ENCODE measurements at regions not wholly inside any gene's neighbourhood (a gene's known extent, or its start where the extent isn't known, plus 50 kb on each side); places are given as distances from the start of the nearest gene placed in this dataset.

- TF ChIP-seq GABPA (IDR thresholded peaks at IDR 0.05; ENCODE audit: borderline replicate concordance, insufficient read depth, low read length), result no peak
- H2AK5ac ChIP-seq (ENCODE audit: low read depth, low read length), result no peak overlapping the region
- CTCF ChIA-PET (ENCODE audit: partially characterized antibody), result interaction anchor here (2.1 kb wide), 1 partner anchor 17 kb away, joined by 4 read pairs; no protein-coding TSS in a partner anchor
- no peak overlapping the region for H4K91ac ChIP-seq (replicated peaks; ENCODE audit: insufficient read length, low read length)
- H3K4me1 ChIP-seq (replicated peaks in 1 of 4; ENCODE audit: control insufficient read depth in 3 of 4, insufficient read depth in 4 of 4, low read length in 3 of 4), result no peaks in the 10 kb centered on the region
- H2BK20ac ChIP-seq (ENCODE audit: low read length), result no peak overlapping the region
- no peaks in the 10 kb centered on the region for H3K23me2 ChIP-seq (ENCODE audit: low read depth, low read length)
- H4K5ac ChIP-seq (ENCODE audit: insufficient read length, low read depth, low read length), result no peak overlapping the region
- 100% methylated on average over 1 of the region's 1 CpG; no CpG with 5 or more reads in 1 of the 2 experiments for WGBS, 2 experiments (ENCODE audit: extremely low coverage in 1 of 2, insufficient coverage in 1 of 2, insufficient read length in 1 of 2, insufficient replicate concordance in 2 of 2, low coverage in 1 of 2, low lambda C conversion rate in 2 of 2, missing lambda C conversion rate in 1 of 2)
- no peak overlapping the region for H3K4ac ChIP-seq (replicated peaks; ENCODE audit: insufficient read length, low read depth, low read length)
- H3K4me2 ChIP-seq (ENCODE audit: insufficient read depth in 1 of 2, low read depth in 2 of 2, low read length in 2 of 2), result no peak overlapping the region
- no peaks in the 10 kb centered on the region for H3K9me3 ChIP-seq (ENCODE audit: insufficient read depth in 2 of 2, low read depth in 1 of 2, low read length in 1 of 2)
- no peak overlapping the region for H3K18ac ChIP-seq (ENCODE audit: extremely low read depth, low read length)
- no peak for DNase-seq (ENCODE audit: low read depth in 1 of 2, low spot score in 2 of 2)
- no peak overlapping the region for H2BK15ac ChIP-seq (ENCODE audit: low read length)
- no peak overlapping the region for H3K9ac ChIP-seq (replicated peaks in 1 of 4; ENCODE audit: extremely low read depth in 1 of 4, low read depth in 3 of 4, low read length in 3 of 4)
- H2BK12ac ChIP-seq (ENCODE audit: low read depth, low read length), result no peak overlapping the region
- 0 out of 2 replicates have a peak overlapping the region, but pooled peaks have one; percentile 26 for H2AFZ ChIP-seq (ENCODE audit: low read length)
- FAIRE-seq, result no peak
- no peak overlapping the region for H2BK120ac ChIP-seq (replicated peaks; ENCODE audit: low read depth, low read length)
- no peaks in the 10 kb centered on the region for H3K79me2 ChIP-seq (ENCODE audit: control insufficient read depth in 1 of 2, insufficient read depth in 2 of 2, low read length in 2 of 2)
- no peaks in the 10 kb centered on the region for H3K36me3 ChIP-seq (ENCODE audit: control insufficient read depth in 2 of 4, insufficient read depth in 4 of 4, low read length in 3 of 4)
- H3K27ac ChIP-seq (ENCODE audit: low read depth, low read length), result no peak overlapping the region
- no peak overlapping the region for H4K8ac ChIP-seq (ENCODE audit: extremely low read depth, insufficient read depth, low read length)
- no peak overlapping the region for H3K14ac ChIP-seq (ENCODE audit: insufficient read length)
- no peak overlapping the region for H3K23ac ChIP-seq (ENCODE audit: insufficient read length)
- POLR2A ChIA-PET (ENCODE audit: partially characterized antibody), result no interaction called here
- H2BK5ac ChIP-seq (ENCODE audit: low read depth, low read length), result no peak overlapping the region
- H3K27me3 ChIP-seq (replicated peaks in 1 of 4; ENCODE audit: control insufficient read depth in 3 of 4, extremely low read depth in 1 of 4, insufficient read depth in 3 of 4, low read length in 3 of 4), result no peaks in the 10 kb centered on the region
- H3K56ac ChIP-seq (replicated peaks; ENCODE audit: insufficient read length, low read depth, low read length), result no peak overlapping the region
- H3K79me1 ChIP-seq (ENCODE audit: low read depth, low read length), result no peaks in the 10 kb centered on the region
- H3K4me3 ChIP-seq (ENCODE audit: extremely low read depth in 1 of 4, insufficient read depth in 2 of 4, low read depth in 3 of 4, low read length in 4 of 4), result no peak overlapping the region
- H4K20me1 ChIP-seq (replicated peaks in 1 of 2; ENCODE audit: control insufficient read depth in 1 of 2, insufficient read depth in 2 of 2, low read length in 2 of 2), result no peaks in the 10 kb centered on the region
Measured at GRCh38 chr5:96189987-96190386, 228.3 kb upstream of the ELL2 start.

All from H1 (cell line).